NCI-H774 (cell line): ENCODE measurements at regions not wholly inside any gene's neighbourhood (a gene's known extent, or its start where the extent isn't known, plus 50 kb on each side); places are given as distances from the start of the nearest gene placed in this dataset.

ENCODE experiments used
- DNase-seq: peaks from one replicate; lab custom pipeline; 2025; lab: John Stamatoyannopoulos, UW

DNA sequence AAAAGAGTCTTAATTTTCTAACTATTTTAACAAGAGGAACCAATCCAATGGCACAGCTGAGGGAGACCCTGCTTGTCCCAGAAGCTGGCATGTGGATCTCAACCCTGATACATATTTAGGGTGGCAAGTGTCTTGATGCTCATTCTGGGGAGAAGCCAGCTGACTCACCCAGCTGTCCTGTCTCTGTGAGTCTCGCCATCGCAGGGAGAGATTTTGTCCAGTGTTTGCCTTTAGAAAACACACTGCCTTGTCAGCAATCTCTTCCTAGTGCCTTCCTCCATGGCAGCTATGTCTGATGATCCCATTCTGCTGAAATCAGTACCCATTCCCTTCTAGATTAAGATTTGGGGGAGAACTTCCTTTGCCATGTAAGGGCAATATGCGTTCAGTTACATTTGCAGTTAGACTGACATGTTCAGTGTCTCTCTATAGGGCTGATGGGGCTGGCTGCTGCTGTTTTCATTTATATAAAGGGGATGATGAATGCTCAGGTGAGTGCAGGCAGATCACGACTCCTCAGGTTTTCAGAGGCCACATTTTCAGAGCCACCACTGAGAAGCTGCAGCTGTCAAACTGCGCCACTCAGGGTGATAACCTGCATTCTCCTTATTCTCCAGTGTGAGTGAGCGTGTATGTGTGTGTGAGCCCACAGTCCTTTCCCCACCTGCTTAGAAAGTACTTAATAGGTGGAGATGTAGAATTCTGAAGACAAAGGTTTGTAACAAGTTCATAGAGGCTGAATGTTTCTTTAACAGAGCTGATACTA lies 217.0 kb downstream of the GAS1 start:
- DNase-seq, result no peak

DNA sequence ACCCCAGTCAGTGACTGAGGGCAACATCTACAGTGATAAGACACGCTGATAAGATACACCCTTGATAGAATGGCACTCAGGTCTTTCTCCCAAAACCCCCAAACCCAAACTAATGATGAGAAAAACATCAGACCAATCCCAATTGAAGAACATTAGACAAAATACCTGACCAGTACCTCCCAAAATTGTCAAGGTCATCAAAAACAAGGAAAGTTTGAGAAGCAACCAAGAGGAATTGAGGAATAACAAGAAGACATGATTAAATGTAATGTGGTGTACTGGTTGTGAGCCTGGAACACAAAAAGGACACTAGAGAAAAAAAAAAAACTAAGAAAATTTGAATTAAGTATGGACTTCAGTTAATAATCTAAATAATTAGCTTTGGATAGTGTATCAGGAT lies 222.8 kb downstream of the GAS1 start:
- DNase-seq, result no peak

DNA sequence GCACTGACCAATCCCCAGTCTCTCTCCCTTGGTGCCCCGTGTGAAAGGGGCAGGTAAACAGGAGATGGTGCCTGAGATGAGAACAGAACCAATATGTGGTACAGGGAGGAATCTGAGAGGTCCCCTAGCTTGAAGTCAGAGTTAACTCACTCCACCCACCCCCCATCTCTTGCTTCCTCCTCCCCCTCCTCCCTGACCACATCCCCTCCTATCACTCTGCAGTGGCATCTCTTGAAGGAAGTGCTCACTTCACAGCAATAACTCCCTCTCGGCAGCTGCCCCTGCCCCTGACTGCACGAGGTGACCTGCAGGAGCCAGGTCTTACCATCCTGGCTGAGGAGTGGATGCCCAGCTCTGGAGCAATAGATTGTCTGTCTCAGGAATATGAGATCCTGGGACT lies 224.0 kb downstream of the GAS1 start:
- no peak for DNase-seq

DNA sequence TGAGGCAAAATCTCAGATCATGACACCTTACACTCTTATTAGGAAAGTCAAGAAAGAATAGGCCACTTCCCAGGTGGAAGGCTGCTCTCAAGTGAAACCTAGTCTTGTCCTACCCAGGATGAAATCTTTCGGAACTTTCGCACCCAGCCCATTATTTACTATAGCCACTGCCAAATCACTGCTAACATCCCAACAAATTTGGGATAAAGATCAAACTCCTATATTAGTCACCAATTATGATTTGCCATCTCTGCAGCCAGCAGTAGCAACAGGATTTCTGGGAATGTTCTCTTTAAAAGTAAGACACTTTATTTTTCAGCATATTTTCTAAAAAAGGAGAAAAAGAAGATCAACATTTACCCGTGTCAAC lies 224.6 kb downstream of the GAS1 start:
- DNase-seq, result no peak

DNA sequence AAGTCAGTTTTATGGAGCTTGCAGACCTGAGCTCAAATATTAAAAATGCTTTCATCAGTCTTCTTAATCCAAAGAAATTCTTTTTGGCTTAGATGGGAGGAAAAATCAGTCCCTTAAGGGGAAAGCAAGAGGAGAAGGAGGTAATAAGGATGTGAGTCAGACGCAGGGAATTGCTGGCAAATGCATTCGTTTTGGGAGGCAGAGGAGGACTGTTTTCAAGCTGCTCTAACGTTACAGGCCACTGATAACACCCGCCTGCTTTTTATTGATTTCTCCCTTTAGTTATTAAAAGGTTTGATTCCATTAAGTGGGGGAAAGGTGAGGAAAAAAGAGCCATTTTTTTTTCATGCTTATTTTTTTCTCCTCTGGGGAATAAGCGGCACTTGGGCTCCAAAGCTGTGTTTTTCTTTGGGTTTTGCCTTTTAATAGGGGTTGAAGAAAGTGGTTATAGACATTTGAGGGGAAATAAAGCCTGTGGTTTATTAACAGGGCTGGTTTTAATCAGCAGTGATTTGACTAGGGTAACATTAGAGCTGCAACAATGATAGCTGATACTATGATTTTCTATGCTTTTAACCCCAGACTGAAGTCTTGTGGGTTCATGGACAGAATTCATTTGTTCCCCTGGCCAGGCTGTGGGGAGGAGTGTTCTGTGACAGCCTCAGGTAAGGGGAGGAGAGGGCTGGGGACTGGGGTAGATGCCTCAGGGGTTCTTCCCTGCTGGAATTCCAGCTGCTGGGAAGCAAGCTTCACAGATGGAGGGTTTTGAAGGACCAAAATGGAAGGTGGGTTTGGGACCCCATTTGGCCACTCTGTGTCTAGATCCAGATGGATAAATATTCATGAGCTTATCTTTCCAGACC lies 225.2 kb downstream of the GAS1 start:
- no peak for DNase-seq

DNA sequence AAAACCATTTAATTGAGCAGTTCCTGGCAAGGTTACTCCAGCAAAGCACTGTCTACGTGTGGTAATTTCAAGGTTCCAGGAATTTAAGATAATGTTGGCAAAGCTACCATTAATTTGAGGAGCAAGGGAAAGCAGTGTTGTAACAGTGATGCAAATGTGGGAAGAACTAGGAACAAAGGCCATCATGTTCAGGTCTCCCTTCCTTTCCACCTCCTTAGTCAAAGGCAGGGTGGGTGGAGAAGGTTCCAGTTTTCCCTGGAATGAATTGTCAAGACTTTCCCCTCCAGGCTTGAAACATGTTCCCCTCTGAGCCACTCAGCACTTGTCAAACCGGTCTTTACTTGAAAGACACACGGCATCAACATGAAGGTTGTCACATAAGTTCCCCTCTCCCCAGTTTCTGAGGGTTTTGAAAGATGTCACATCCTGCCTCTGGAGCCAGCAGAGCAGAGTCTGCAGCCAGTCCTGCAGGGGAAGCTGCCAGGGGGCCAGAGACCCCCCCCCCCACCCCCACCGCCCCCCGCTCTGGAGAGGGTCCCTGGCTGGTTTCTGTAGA lies 226.0 kb downstream of the GAS1 start:
- DNase-seq, result no peak

DNA sequence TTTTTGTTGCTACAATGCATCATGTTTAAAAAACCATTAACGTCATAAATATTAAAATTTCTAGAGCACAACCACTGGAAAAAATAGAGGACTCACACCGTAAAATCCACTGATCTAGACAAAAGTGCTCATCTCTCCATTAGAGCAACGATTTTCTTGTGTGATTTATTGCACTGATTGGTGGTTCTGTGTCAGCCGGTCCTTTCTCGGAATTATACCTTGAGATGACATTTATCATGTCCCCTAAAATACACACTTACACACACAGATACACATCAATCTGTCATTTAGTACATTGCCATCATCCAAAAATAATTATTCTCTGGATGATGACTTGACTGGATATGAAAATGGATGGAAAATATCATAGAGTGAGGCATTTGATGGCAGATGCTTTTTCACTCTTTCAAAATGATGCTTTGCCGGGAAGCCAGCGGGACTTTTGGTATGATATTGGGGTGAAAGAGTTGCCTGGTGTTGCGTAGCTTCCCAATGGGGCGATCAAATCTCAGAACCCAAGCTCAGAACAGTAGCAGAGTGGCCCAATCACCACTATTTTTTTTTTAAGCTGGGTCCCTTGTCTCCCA lies 226.6 kb downstream of the GAS1 start:
- no peak for DNase-seq

DNA sequence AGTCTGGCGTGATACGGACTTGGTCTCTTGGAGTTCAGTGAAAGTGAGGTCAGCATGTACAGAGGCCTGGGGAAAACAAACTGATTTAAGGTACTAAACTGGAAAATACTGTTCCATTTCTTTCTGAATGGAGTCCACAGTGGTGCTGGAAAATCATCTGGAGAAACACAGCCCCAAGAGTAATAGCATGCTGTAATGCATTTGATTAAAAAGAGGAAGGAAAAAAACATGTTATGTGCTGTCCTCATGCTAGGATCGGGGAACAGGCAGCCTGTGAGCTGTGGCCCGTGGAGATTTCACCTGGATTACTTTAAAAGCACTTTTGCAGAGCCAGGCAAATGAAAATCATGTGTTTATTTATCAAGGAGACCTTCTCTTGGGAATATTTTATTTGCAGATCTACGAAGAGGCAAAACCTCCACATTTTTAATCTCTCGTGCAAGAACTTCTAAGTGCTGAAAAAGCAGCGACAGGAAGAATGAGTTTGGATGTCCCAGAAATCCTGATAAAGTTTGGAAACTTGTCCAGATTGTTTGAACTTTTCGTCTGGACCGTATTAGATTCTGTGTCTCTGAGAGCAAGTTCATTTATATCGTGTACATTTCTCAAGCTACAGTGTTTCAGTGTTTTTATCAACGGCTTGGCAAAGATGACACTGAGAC lies 228.8 kb downstream of the GAS1 start:
- no peak for DNase-seq

DNA sequence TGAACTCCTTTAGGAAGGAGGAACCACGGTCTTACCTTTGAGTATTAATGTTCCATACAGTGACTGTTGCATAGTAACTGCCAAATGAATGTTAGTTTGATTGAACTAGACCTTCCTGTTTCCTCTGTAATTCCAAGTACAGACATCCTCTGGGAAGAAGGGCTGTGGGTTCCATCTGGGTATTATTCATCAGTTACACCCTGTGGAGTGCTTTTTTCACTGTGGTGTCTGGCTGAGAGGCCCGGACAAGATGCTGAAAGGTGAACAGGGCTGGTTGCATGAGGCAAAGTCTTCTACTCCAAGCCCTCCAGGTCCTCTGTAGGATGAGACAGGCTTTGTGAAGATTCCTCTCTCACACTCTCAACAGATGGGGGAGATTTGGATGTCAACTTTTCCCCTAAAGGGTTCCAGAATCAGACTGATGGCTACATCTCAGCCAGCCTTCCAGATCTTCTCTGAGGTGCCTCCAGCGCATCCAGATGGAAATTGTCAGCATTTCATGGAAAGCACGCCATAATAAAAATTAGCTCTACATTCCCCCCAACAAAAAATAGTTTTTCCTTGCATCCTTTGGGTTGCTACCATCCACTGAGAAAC lies 230.9 kb downstream of the GAS1 start:
- DNase-seq, result no peak

DNA sequence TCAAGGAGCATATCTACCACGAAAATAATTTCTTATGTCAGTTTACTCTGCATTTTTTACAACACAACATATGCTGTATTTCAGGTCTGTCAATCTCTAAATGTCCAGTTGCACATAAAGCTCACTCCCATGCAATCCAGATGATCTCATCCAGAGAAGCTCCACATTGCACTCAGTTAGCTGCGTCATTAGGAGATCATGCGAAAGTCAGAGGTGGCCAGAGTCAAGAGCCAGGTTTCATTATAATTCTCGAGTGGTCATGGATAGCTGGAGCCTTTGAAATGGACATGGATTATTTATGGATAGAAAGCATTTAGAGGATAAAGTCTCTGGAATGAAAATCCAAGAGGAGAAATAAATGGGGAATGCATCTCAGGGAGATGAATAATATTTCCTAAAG lies 232.3 kb downstream of the GAS1 start:
- no peak for DNase-seq

DNA sequence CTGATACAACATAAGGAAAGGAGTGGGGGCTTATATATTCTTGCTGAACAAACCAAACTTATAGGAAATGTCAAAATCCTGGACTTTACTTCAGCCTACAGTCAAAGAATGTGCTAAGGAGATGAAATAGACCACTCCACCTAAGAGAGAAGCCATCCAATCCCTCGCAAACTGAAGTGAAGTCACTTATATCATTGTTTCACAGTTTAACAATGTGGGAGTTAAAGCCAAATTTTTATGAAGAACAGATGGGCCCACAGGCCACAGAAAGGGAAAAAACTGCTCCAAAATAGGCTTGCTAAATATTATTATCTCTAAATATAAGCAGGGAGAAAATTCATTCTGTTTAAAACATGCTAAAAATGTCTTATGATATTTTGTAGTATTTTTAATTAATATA lies 233.3 kb downstream of the GAS1 start:
- no peak for DNase-seq

DNA sequence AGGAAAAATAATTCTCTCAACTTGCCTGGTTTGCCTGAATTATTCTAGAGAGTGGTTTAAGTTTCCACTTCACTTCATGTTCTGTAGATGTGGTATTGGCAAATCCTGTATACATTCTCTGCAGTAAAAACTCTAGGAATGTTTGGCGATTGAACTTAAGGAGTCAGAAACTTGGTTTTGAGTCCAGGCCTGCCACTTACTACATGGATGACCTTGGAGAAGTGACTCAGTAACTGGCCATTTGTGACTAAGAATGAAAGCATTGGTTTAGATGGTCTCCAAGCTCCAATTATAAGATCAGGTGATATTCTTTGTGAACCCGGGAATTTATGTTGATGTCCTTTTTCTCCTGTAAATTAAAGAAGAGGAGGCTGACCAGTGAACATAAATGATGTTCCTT lies 233.8 kb downstream of the GAS1 start:
- DNase-seq, result no peak

DNA sequence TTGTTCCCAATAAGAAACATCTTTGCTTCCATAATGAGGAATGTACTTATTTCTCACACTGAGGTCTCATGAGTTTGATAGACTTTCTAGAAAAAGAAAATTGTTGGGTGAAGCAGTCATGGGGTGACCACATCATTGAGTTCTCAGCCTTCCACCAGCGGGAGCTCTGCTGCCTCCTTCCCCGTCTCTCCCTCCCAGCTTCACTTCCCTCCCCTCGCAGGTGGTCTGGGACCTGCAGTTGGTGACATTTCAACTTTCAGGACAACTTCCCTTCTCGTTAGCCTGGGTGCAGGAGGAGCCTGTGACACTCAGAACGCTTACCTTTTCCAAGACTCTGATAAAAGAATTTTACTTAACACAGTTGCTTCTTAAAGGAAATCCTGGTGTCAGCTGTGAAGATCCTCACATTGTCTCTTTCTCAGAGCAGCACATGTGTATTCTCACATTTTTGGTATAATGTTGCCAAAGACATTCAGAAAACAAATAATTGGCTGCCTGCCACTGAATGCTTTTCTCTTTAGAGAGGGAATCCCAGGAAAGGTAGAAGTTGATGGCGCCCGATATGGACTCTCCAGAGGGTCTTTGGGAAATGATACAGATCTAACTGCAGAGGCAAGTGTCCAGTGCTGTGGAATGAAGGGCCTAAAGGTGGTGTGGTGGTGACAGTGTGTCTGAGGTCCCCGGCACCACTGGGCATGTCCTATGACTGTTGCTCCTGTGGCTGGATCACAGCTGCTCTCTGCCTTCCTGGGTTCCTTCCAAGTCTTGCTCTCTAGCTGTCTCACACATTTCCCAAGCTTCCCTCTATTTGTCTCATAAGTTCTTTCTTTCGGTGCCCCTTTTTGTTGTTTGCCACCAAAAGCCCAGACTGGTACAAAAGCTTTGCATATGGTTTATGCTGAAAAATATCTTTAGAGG lies 238.1 kb downstream of the GAS1 start:
- no peak for DNase-seq

DNA sequence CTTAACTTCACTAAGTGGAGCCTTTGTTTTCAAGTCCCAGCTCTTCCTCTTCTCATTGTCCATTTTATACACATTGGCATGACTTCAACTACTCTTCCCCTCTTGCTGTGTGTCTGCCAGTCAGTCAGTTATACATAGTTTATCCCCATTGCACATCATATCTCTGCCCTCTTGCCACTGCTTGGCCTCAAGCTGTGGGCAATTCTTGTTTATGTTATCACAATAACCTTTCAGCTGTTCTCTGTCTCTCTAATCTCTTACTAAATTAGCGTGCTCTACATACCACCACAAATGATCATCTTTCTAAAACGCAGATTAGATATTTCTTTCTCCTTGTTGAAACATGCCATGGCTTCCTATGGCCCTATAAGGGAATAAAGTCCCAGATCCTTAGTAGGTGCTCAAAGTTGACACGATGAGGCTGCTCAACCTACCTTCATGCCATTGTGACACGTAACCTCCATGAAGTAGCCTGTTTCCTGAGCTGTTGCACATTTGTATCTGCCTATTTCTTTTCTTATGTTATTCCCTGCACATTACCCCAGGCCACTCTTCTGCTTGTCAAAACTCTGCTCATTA lies 239.3 kb downstream of the GAS1 start:
- DNase-seq, result no peak

DNA sequence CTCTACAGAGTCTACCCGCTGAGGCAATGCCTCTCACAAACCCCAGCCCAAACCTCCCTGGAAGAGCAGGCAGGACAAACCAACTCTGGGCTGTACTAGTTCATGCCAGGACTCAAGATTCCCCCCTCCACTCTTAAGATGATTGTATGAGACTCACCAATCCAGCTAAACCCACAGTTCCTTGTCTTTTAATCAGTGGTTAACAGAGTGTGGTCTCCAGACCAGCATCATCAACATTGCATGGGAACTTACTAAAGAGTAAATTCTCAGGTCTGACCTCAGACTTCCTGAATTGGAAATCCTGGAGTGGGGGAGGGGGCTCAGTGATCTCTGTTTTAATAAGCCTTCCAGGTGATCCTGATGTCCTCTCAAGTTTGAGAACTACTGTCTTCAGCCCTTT lies 240.9 kb downstream of the GAS1 start:
- no peak for DNase-seq

DNA sequence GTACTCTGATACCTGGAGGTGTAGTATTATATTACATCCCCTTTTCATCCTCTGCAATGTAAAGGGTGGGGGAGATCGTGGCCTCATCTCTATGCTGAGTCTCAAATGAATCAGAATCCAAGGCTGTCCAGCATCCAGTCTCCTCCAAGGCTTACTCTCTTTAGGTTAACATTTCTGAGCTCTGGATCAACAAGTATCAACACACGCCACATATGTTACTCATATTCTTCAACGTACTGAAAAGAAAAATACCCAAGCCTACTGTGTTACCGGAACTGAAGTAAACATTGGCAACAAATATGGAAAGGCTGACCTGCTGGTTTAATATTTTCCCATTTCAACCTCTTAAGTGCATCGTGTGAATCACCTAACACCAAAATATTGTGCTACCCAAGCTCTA lies 241.8 kb downstream of the GAS1 start:
- no peak for DNase-seq

DNA sequence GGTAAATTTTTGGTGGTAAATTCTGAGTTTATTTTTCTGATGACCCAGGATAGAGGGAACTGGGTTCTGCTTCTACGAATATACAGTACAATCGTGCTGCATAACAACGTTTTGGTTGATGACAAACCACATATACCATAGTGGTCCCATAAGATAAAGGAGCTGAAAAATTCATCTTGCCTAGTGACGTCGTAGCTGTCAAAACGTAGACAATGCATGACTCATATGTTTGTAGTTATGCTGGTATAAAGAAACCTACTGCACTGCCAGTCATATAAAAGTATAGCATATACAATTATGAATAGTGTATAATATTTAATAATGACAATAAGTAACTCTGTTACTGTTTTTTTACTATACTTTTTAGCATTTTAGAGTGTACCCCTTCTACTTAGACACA lies 244.0 kb downstream of the GAS1 start:
- no peak for DNase-seq

DNA sequence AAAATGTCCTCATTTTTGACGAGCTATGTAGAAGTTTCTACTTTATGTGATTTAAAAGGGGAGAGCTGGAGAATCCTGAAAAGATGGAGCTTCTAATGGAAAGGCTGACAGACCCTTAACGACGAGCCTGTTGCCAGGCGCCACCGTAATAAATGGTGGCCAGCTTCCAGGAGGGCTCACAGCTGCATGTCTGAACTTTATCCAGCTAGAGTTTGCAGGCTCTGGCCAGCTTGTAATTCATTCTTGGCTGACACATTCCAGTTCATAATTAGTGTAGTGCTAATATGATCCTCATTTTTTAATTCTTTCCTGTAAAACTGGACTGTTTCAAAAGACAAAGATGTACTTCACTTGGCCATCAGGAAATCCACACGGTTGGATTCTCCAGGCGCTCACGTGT lies 246.7 kb downstream of the GAS1 start:
- no peak for DNase-seq

DNA sequence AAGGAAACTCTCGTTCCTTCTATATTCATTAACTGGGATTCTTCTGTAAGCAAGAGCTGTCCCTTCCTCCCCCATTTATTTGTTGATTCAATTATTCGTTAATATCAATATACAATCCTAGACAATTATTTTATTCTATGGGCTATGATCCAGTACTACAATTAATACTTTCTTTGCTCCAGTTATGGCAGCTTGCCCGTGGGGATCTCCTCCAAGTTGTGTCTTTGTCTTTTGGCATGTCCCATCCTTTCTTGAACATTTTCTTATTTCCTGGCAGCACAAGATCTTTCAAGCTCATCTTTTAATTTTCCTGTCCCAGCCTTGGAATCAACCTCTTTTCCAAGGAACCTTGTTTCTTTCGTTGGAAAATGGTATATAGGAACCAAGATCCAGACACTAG lies 249.3 kb downstream of the GAS1 start:
- DNase-seq, result no peak

DNA sequence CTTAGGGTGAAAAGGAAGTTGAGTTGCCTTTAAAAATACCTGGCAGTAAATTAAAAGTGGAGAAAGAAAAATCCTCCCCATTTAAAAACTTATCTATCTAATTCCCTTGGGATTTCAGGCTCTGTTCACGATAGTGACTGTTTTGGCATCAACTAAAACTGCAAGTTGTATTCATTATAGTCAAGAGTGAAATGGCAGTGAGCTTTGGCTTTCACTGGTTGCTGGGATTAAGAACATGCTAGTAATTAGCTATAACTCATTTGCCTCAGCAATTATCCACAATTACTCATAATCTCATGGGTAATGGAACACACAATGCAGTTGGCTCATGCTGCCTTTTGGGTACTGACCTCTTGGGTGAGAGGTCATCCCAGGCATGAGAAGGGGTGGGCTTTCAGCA lies 250.1 kb downstream of the GAS1 start:
- DNase-seq, result no peak
